ENCODE measurements at regions not wholly inside any gene's neighbourhood (a gene's known extent, or its start where the extent isn't known, plus 50 kb on each side); places are given as distances from the start of the nearest gene placed in this dataset.
A peak's percentile ranks its signal among the peaks of the same experiment; 100 is the strongest.

DNA sequence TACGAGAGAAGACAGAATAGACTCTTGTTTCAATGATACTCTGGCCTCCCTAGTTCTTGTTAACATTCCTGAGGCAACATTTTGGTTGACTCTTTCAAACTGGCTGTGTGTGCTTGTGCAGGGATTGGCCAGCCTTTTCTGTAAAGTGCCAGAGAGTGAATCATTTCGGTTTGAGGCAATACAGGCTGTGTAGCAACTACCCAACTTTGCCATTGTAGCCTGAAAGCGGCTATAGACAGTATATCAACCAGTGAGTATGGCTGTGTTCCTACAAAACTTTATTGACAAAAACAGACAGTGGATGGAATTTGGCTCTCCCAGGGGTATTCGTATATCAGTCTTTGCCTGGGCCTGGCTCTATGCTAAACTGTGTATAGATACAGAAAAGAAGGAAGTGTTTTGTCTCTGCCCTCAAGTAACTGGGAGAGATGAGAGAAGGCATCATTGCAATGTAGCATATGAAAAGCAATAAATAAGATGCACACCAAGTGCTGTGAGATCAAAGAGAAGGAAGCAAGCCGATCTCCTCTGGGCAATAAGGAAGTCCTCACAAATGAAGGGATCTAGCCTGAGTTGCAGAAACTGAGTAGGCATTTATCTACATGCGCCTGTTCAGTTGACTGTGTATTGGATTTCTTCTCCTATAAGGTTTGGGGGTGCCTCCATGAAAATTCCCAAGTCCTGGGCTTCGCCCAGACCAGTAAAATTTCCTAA, 568.0 kb upstream of the KLF4 start:
- Histone ChIP-seq H3K4me1 (peaks cover 0 to 32% (median 10%) of the 10 kb centered on the region in 10 experiments; a peak in 15 of 20 replicates), H4K20me1 (no peaks in the 10 kb centered on the region), H3K4me2 (peak overlapping the region in 1 of 11 experiments; percentile 8; a peak in 1 of 22 replicates), H3K36me3 (no peaks in the 10 kb centered on the region), H3K9ac (no peak overlapping the region), H3K9me3 (replicated peaks in 1 of 11) (no peaks in the 10 kb centered on the region), H3K4me3 (no peak overlapping the region), H3K27ac (no peak overlapping the region), H3K27me3 (no peaks in the 10 kb centered on the region)
- no peak for TF ChIP-seq Cebpa-rat (IDR thresholded peaks at IDR 0.05)

DNA sequence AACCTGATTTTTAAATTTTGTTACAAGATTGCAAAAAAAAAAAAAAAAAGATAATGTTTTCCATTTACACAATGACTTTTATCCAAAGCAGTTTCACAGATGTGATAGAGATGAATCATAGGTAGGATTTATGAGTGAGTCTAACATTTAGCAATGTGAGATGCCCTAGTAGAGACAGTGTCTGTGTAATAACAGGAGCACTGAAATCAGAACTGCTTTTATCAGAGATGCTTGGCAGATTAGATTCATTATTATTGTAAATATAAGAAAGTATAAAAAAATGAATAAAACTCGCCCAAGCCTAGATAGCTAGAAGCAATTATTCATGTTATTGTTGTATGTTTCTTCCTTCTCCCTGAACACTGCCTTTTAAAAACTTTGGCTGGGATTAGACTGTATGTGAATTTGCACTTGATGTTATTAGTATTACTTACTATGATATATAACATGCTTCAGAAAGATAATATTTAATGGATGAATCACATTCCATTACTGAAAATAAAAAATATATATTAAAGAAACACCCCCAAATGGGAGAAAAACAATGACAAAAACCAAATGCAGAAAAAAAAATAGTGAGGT, 567.3 kb upstream of the KLF4 start:
- Histone ChIP-seq H3K4me3 (no peak overlapping the region), H3K4me1 (peaks cover 0 to 32% (median 10%) of the 10 kb centered on the region in 10 experiments; a peak in 15 of 20 replicates), H3K9ac (no peak overlapping the region), H3K27ac (no peak overlapping the region), H4K20me1 (no peaks in the 10 kb centered on the region), H3K36me3 (no peaks in the 10 kb centered on the region), H3K27me3 (no peaks in the 10 kb centered on the region), H3K4me2 (no peak overlapping the region), H3K9me3 (replicated peaks in 1 of 11) (no peaks in the 10 kb centered on the region)
- TF ChIP-seq Cebpa-rat (IDR thresholded peaks at IDR 0.05) = no peak

DNA sequence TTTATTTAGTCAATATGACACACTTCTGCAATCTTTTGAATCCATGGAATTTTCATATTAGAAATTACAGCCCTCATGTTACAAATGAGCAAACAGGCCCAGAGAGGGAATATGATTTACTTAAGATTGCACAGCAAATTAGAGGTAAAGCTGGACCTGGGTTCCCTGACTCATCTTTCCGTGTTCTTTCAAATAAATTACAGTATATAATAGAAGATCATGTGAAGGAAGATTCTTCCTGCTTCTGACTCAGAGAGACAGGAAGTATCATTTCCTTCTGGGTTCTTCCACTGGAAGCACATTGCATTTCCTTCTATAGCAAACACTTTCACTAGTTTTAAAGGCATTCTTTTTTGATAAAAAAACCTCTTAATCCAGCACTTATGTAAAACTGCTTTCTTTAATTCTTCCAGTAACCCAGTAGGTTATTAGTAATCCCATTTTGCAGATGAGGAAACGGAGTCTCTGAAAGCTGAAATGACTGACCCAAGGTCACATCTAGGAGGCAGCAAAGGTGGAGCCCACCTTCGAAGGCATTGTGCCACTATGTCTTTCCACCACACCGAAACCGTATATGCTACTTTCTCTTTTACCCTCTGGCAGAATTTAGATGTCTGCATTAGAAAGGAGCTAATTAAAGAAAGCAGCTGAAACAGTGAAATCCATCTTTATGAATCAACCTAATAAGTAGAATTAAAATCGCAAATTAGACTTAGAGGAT, 566.7 kb upstream of the KLF4 start:
- TF ChIP-seq Cebpa-rat (IDR thresholded peaks at IDR 0.05) = no peak
- Histone ChIP-seq H3K27ac (no peak overlapping the region), H3K4me2 (peak overlapping the region in 9 of 11 experiments; percentile 4 to 42 (median 20); a peak in 10 of 22 replicates), H4K20me1 (no peaks in the 10 kb centered on the region), H3K36me3 (no peaks in the 10 kb centered on the region), H3K27me3 (no peaks in the 10 kb centered on the region), H3K4me1 (peaks cover 0 to 32% (median 10%) of the 10 kb centered on the region in 10 experiments; a peak in 15 of 20 replicates), H3K9me3 (replicated peaks in 1 of 11) (no peaks in the 10 kb centered on the region), H3K9ac (no peak overlapping the region), H3K4me3 (no peak overlapping the region)

DNA sequence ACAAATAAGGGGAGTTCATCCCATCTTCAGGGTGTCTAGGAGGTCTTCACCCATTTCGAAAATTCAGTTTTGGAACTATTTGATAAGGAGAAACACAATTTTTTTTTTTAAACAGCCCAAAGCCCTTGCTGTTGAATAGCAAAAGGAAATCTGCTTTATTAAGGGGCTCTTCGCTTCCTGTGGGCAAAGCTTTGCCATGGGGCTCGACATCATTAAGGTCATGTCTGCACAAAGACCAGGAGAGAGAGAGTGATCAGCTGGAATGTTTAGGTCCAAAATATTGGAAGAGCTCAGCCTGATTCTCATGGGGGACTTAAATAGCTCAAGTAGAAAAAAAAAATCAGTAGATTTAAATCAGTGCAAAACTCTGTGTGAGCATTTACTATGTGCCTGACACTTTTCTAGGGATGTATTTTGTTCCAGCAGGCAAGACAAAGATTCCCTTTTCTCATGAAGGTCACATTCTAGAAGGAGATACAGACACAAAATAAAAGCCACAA, 564.6 kb upstream of the KLF4 start:
- no peaks in the 10 kb centered on the region for H4K20me1 ChIP-seq
- no peak overlapping the region for H3K4me3 ChIP-seq
- H3K27ac ChIP-seq = no peak overlapping the region
- no peaks in the 10 kb centered on the region for H3K9me3 ChIP-seq (replicated peaks in 1 of 11)
- H3K27me3 ChIP-seq = no peaks in the 10 kb centered on the region
- no peak for TF ChIP-seq Cebpa-rat (IDR thresholded peaks at IDR 0.05)
- H3K36me3 ChIP-seq = no peaks in the 10 kb centered on the region
- H3K9ac ChIP-seq = no peak overlapping the region
- no peak overlapping the region for H3K4me2 ChIP-seq
- peaks cover 0 to 39% (median 13%) of the 10 kb centered on the region in 10 experiments; a peak in 15 of 20 replicates for H3K4me1 ChIP-seq

DNA sequence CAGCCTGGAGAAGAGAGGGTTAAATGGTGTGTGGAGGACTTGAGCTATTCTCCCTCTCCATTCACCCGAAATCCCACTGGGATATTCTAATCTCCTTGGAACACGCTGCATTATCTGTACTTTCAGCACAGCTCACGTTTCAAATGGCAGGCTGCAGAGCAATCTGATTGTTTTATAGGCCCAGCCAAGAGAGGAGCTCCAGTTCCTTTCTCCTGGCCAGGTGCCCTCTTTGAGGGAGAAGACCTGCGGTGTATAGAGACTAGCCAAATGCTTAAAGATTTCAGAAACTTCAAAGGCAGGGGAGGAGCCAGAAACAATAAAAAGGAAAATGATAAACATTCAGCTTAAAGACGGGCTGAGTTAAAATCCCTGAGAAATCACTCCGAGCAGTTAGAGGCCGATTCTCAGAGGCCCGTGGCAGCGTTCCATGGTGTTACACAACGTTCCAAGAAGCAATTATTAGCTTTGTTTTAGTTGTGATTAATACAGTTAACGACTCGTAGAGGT, 564.0 kb upstream of the KLF4 start:
- H3K27ac ChIP-seq = no peak overlapping the region
- H3K27me3 ChIP-seq = no peaks in the 10 kb centered on the region
- no peak overlapping the region for H3K4me3 ChIP-seq
- H3K4me2 ChIP-seq = no peak overlapping the region
- no peaks in the 10 kb centered on the region for H3K36me3 ChIP-seq
- no peak overlapping the region for H3K9ac ChIP-seq
- peaks cover 0 to 39% (median 13%) of the 10 kb centered on the region in 10 experiments; a peak in 15 of 20 replicates for H3K4me1 ChIP-seq
- no peaks in the 10 kb centered on the region for H4K20me1 ChIP-seq
- H3K9me3 ChIP-seq (replicated peaks in 1 of 11) = no peaks in the 10 kb centered on the region
- no peak for TF ChIP-seq Cebpa-rat (IDR thresholded peaks at IDR 0.05)

DNA sequence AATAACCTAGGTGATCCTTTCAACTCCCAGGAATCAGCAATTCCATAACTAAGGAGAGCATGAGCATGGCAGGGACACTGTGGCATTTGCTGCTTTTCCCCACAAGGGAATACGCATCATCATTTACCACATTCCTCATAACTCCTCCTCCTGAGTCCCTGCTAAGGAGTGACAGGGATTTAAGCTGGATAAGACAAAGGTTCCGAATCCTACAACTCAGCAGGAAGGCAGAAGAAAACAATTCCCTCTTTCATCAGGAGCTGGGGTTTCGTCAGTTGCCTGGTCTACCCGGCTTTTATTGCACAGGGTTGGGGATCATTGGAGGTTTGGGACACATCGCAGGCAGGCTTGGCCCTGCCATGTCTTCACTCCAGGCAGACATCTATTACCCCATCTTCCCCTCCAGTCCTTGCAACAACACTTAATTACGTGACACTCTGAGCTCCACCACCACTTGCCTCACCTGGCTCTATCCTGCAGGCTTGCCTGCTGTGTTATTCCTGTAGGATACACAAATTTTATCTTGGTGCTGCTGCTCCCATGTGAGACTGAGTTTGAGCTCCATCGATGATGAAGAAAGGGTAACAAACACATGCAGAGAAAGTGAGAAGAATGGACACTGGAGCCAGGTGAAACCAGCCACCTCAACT, 563.0 kb upstream of the KLF4 start:
- Histone ChIP-seq H4K20me1 (no peaks in the 10 kb centered on the region), H3K27ac (no peak overlapping the region), H3K9ac (no peak overlapping the region), H3K4me2 (no peak overlapping the region), H3K4me3 (no peak overlapping the region), H3K36me3 (no peaks in the 10 kb centered on the region), H3K4me1 (peaks cover 0 to 29% (median 13%) of the 10 kb centered on the region in 10 experiments; a peak in 15 of 20 replicates), H3K9me3 (replicated peaks in 1 of 11) (no peaks in the 10 kb centered on the region), H3K27me3 (no peaks in the 10 kb centered on the region)
- no peak for TF ChIP-seq Cebpa-rat (IDR thresholded peaks at IDR 0.05)

DNA sequence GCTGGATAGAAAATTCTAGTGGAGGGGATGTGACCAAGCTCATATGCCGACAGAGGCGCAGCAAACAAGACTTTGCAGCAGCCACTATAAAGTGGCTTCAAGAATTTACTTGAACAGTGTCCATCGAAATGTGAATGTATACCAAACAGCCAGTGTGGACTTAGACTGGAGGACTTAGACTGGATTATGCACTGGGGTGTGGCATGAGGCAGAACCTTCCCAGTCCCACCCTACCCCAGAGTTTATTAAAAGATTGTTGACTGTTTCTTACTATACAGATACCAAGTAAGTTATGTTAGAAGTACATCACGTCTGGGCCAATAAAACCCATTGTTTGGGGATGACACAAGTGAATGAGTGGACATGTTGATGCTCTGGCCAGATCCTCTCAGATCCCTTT, 561.3 kb upstream of the KLF4 start:
- no peaks in the 10 kb centered on the region for H3K36me3 ChIP-seq
- no peak overlapping the region for H3K4me2 ChIP-seq
- no peaks in the 10 kb centered on the region for H3K9me3 ChIP-seq (replicated peaks in 1 of 11)
- no peaks in the 10 kb centered on the region for H4K20me1 ChIP-seq
- H3K27ac ChIP-seq = no peak overlapping the region
- H3K9ac ChIP-seq = no peak overlapping the region
- H3K4me3 ChIP-seq = no peak overlapping the region
- peaks cover 0 to 16% (median 5%) of the 10 kb centered on the region in 10 experiments; a peak in 14 of 20 replicates for H3K4me1 ChIP-seq
- no peak for TF ChIP-seq Cebpa-rat (IDR thresholded peaks at IDR 0.05)
- no peaks in the 10 kb centered on the region for H3K27me3 ChIP-seq

DNA sequence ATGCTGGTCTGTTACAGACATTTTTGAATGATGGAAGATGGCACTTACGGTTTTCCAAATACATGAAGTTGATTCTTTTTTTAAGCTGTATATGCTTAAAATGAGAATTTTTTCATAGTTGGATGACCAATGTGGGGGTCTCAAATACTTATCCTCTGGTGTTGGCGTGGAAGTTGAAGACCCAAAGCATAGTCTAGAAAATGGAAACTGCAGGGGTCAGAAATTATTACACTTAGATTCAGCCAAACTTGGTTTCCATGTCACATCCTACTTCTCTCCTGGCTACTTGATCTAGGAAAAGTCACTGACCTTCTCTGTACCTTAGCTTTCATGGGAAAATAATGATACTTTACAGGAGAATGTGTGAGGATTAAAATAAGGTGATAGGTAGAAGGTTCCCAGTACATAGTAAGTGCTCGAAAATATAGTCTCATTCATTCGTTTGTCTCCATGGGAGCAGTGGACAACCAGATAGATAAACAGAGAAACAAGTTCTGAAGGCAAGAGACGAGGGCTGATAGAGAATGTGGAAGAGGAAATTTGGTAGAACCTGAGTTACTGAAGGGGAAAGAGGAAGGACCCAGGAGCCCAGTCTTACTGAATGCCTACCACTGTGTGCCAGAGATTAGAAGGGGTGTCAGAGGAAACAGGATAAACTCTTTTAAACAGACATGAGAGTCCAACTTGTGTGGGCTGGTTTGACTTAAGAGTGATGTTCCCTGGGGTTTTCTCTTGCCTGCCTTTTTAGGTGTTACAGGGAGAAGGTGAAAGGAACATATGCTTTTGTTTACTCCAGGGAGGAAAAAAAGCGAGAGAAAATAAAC, 560.3 kb upstream of the KLF4 start:
- peak overlapping the region in 1 of 11 experiments; percentile 8; a peak in 2 of 22 replicates for H3K4me2 ChIP-seq
- H3K4me3 ChIP-seq = no peak overlapping the region
- H3K27ac ChIP-seq = no peak overlapping the region
- H3K27me3 ChIP-seq = no peaks in the 10 kb centered on the region
- no peaks in the 10 kb centered on the region for H4K20me1 ChIP-seq
- no peak for TF ChIP-seq Cebpa-rat (IDR thresholded peaks at IDR 0.05)
- no peaks in the 10 kb centered on the region for H3K36me3 ChIP-seq
- H3K4me1 ChIP-seq = peaks cover 0 to 9% (median 0%) of the 10 kb centered on the region in 10 experiments; a peak in 2 of 20 replicates
- no peak overlapping the region for H3K9ac ChIP-seq
- H3K9me3 ChIP-seq (replicated peaks in 1 of 11) = peaks cover 0 to under 1% (median 0%) of the 10 kb centered on the region in 11 experiments; a peak in 1 of 22 replicates

Data from BLaER1 treated with 17β-estradiol and CSF1 and Interleukin-3, amounts not matched to agents 10 nM and 100 nM (cell line).